ENCODE measurements at regions not wholly inside any gene's neighbourhood (a gene's known extent, or its start where the extent isn't known, plus 50 kb on each side); places are given as distances from the start of the nearest gene placed in this dataset.

DNA sequence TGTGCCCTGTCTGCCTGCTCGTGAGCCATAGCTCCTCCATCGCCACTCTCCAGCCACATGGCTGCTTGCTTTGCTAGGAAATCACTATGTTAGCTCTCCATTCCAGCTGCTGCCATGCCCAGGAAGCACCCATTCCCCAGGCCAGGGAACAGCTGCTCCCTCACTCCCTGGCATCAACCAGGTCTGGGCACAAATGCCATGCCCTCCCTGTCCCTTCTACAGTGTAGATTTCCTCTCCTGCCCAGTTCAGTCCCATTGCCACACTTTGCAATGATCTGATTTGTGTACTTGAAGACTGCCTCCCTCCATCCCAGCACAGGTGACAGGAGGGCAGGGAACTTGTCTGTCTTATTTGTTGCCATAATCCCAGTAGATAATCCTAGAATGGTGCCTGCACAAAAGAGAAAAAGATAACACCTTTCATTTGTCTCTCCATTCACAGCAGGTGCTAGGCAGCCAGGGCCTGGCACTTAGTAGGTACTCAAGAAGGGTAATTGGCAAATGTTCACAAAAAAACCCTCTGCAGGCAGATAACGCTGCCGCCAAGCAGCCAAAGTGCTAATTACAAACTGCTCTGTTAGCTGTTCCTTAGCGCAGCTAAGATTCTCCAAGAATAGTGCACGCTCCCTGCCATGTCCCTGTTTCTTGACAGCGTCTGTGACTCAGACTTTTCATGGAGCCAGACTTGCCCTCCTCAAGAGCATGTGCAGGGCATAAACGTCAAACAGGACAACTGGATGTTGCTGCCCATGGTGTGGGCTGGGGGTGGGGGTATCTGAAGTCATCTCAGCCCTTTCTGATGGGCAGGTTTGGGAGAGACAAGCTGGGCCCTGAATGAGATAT, 69.1 kb downstream of the ARL6IP4 start:
- no peak for TF ChIP-seq FOXP2 (optimal IDR thresholded peaks at IDR 0.05; ENCODE audit: borderline replicate concordance, extremely low read depth, extremely low read length, insufficient read depth)
- no peak for TF ChIP-seq TAF1 (IDR thresholded peaks at IDR 0.05; ENCODE audit: borderline replicate concordance, insufficient read depth, low read length)
- TF ChIP-seq SIN3A (IDR thresholded peaks at IDR 0.05; ENCODE audit: borderline replicate concordance, insufficient read depth, low read length), result no peak
- TF ChIP-seq POLR2AphosphoS5 (IDR thresholded peaks at IDR 0.05; ENCODE audit: low read depth, low read length), result no peak
- TF ChIP-seq REST (IDR thresholded peaks at IDR 0.05; ENCODE audit: insufficient read depth in 1 of 2, low read depth in 2 of 2, low read length in 2 of 2), result no peak

GRCh38 chr12:123047289-123047688, 66.8 kb downstream of the ARL6IP4 start:
- no peak for TF ChIP-seq SIN3A (IDR thresholded peaks at IDR 0.05; ENCODE audit: borderline replicate concordance, insufficient read depth, low read length)
- no peak for TF ChIP-seq POLR2AphosphoS5 (IDR thresholded peaks at IDR 0.05; ENCODE audit: low read depth, low read length)
- no peak for TF ChIP-seq FOXP2 (optimal IDR thresholded peaks at IDR 0.05; ENCODE audit: borderline replicate concordance, extremely low read depth, extremely low read length, insufficient read depth)
- TF ChIP-seq REST (IDR thresholded peaks at IDR 0.05; ENCODE audit: insufficient read depth in 1 of 2, low read depth in 2 of 2, low read length in 2 of 2), result no peak
- no peak for TF ChIP-seq TAF1 (IDR thresholded peaks at IDR 0.05; ENCODE audit: borderline replicate concordance, insufficient read depth, low read length)

DNA sequence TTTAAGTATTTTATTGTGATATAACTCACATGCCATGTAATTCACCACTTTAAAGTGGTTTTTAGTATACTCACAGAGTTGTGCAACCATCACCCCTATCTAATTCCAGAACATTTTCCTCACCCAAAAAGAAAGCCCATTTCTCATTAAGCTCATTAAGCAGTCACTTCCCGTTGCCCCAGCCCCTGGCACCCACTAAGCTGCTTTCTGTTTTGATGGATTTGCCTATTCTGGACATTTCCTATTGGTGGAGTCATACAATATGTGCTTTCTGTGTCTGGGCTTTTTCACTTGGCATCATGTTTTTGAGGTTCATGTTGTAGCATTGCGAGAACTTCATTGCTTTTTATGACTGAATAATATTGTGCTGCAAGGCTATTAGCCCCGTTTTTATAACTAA, 66.0 kb downstream of the ARL6IP4 start:
- TF ChIP-seq SIN3A (IDR thresholded peaks at IDR 0.05; ENCODE audit: borderline replicate concordance, insufficient read depth, low read length) (no peak), POLR2AphosphoS5 (IDR thresholded peaks at IDR 0.05; ENCODE audit: low read depth, low read length) (no peak), TAF1 (IDR thresholded peaks at IDR 0.05; ENCODE audit: borderline replicate concordance, insufficient read depth, low read length) (no peak), REST (IDR thresholded peaks at IDR 0.05; ENCODE audit: insufficient read depth in 1 of 2, low read depth in 2 of 2, low read length in 2 of 2) (no peak), FOXP2 (optimal IDR thresholded peaks at IDR 0.05; ENCODE audit: borderline replicate concordance, extremely low read depth, extremely low read length, insufficient read depth) (no peak)

- TF ChIP-seq SIN3A (IDR thresholded peaks at IDR 0.05; ENCODE audit: borderline replicate concordance, insufficient read depth, low read length) (no peak), TAF1 (IDR thresholded peaks at IDR 0.05; ENCODE audit: borderline replicate concordance, insufficient read depth, low read length) (no peak), REST (IDR thresholded peaks at IDR 0.05; ENCODE audit: insufficient read depth in 1 of 2, low read depth in 2 of 2, low read length in 2 of 2) (no peak), FOXP2 (optimal IDR thresholded peaks at IDR 0.05; ENCODE audit: borderline replicate concordance, extremely low read depth, extremely low read length, insufficient read depth) (no peak), POLR2AphosphoS5 (IDR thresholded peaks at IDR 0.05; ENCODE audit: low read depth, low read length) (no peak)
Measured at GRCh38 chr12:123045678-123046077, 65.2 kb downstream of the ARL6IP4 start.

Data from PFSK-1 (cell line).